GM10266 (cell line): ENCODE measurements at regions not wholly inside any gene's neighbourhood (a gene's known extent, or its start where the extent isn't known, plus 50 kb on each side); places are given as distances from the start of the nearest gene placed in this dataset.

Source experiments
- DNase-seq: peaks from one replicate; pipeline ENCODE4 v3.0.0; 2012; ENCODE audit errors: extremely low spot score
- TF ChIP-seq, protein P1 (sequence below): IDR thresholded peaks from 2 replicates; pipeline ENCODE4 v1.5.1; 2012; ENCODE audit warnings: mild to moderate bottlenecking, low read depth; ENCODE audit not compliant: control insufficient read depth, insufficient read depth; ENCODE audit errors: missing control alignments

DNA sequence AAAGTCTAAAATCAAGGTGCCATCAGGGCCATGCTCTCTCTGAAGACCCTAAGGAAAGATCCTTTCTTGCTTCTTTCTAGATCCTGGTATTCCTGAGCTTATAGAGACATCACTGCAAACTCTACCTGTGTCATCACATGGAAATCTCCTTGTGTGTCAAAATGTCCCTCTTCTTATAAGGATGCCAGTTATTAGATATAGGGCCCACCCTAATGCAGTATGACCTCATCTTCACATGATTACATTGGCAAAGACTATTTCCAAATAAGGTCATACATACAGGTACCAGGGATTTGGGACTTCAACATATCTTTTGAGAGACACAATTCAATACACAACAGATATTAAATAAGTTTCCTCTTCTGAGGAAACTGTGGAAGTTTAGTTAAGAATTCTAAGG is 123.9 kb downstream of the UNC5CL start:
- DNase-seq, result no peak
- TF ChIP-seq, protein P1, sequence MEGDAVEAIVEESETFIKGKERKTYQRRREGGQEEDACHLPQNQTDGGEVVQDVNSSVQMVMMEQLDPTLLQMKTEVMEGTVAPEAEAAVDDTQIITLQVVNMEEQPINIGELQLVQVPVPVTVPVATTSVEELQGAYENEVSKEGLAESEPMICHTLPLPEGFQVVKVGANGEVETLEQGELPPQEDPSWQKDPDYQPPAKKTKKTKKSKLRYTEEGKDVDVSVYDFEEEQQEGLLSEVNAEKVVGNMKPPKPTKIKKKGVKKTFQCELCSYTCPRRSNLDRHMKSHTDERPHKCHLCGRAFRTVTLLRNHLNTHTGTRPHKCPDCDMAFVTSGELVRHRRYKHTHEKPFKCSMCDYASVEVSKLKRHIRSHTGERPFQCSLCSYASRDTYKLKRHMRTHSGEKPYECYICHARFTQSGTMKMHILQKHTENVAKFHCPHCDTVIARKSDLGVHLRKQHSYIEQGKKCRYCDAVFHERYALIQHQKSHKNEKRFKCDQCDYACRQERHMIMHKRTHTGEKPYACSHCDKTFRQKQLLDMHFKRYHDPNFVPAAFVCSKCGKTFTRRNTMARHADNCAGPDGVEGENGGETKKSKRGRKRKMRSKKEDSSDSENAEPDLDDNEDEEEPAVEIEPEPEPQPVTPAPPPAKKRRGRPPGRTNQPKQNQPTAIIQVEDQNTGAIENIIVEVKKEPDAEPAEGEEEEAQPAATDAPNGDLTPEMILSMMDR, result no peak

DNA sequence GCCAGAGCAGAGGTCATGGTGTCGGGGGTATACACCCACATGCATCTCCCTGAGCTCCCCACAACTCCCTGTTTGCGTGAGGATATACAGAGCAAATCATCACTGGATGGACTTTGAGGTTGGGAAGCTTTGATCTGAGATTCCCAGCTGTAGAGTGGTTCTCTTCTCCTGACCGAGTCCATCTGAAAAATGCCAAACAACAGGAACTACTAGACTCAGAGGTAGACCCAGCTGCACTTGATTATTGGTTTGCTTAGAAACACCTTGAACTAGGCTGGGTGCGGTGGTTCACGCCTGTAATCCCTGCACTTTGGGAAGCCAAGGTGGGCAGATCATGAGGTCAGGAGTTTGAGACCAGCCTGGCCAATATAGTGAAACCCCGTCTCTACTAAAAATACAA is 125.0 kb downstream of the UNC5CL start:
- no peak for DNase-seq
- TF ChIP-seq, protein P1, result no peak

DNA sequence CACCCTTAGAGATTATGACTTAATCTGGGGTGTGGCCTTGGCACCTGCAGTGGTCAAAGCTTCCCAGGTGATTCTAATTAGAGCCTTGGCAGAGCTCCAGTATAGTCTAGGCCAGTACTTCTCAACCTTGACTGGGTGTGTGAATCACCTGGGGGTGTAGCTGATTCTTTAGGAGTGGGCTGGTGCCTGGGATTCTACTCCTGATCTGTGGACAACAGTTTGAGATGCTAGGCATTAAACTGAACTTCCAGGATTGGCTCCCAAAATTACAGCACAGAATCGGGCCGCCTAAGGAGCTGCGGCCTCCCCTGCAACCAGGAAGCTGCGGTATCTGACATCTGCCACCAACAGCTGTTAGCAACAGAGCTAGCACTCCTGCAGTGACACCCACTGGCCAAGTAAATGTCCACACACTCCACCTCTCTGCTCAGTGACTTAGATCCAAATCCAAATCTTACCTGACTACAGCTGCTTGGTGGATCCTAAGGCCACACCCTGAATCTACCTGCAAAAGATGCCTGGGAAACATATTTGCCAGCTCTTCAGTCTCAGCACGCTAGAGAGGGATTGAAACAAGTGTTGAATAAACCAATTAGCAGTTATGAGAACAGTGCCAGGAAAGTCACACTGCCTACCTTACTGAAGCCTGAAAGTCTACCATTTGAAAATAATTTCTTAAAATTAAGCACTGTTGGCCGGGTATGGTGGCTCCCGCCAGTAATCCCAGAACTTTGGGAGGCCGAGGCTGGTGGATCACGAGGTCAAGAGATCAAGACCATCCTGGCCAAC is 126.7 kb downstream of the UNC5CL start:
- DNase-seq, result peak; percentile 75
- TF ChIP-seq, protein P1, result peak; percentile 80

DNA sequence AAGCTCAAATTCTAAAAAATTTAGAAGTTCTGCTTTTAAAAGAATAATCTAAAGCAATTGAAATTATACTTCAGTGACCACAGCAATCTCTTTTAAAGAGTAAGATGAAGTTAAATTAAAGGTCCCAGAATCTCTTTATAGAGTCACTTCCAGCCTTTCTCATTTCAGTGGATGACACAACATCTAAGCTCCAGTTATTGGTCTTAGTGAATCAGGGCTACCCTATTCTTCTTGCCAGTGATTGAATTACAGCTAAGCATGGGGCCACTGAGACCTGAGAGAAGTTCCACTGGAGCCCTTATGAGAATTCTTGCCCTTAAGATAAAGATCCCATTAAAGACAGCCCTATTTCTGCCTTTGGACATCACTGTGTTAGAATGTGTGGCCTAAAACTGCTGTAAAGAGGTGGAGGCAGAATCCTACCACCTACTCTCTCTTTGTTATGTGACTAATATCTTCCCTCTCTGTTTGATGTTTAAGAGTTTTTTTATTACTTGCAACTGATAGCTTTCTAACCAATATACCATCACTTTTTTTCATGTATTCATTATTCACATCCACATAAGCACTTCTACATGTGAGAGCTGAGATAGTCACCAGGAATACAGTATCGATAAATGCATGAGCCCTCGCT is 128.6 kb downstream of the UNC5CL start:
- no peak for DNase-seq

DNA sequence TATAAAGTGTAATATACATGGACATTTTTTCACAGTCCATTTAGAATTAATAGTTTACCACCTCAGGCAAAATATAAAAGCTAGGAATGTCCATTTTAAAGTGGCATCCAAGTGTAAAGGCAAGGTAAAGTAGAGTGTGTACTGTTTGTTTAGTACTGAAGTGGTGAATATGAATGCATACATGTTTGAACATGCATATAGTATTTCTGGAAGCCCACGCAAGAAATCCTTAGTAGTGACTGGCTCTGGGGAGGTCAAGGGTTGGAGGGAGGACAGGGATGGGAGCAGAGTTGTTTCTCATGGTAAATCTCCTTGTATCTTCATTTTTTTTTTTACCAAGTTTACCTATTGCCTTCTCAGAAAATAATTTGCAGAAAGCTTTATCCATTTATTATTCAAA is 129.2 kb downstream of the UNC5CL start:
- no peak for DNase-seq
- TF ChIP-seq, protein P1, result no peak

More for the DNA sequence above, 128.6 kb downstream of the UNC5CL start:
- TF ChIP-seq, protein P1, result no peak

DNA sequence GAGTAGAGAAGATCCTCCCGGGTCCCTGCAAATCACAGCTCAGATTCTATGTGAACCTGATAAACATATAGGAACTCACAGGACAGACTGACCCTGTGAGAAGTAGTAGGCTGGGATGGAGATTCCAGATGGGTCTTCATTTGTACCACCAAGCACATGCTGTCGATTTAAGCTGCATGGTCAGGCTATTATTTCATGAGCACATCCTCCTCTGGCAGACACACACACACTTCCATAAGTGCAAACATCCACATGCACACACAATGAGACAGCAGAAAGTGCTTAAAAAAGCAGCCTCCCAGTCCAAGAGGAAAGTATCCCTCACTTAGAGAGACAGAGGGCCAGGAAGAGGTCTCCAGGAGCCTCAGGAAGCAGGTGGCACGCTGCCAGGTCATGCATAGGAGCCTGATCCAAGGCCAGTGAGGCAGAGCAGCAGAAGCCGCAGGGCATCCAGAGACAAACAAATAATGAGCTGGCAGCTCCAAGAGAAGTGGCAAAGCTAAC is 131.8 kb downstream of the UNC5CL start:
- no peak for DNase-seq

More for the DNA sequence above, 131.8 kb downstream of the UNC5CL start:
- TF ChIP-seq, protein P1, result no peak
